ENCODE measurements at regions not wholly inside any gene's neighbourhood (a gene's known extent, or its start where the extent isn't known, plus 50 kb on each side); places are given as distances from the start of the nearest gene placed in this dataset.

GRCh38 chr13:63209330-63210017 lies 1793.8 kb upstream of the PCDH20 start:
- no peak for DNase-seq (ENCODE audit: low spot score)
- CTCF ChIA-PET, result no interaction called here
- no peak for TF ChIP-seq CTCF (conservative IDR thresholded peaks at IDR 0.05; ENCODE audit: low read depth)
- POLR2A ChIA-PET (ENCODE audit: low non-redundant PET), result no interaction called here
- no peak overlapping the region for H3K27ac ChIP-seq

- TF ChIP-seq CTCF (conservative IDR thresholded peaks at IDR 0.05; ENCODE audit: low read depth), result no peak
- no peak for DNase-seq (ENCODE audit: low spot score)
- no peak overlapping the region for H3K27ac ChIP-seq
- ChIA-PET CTCF (no interaction called here), POLR2A (ENCODE audit: low non-redundant PET) (no interaction called here)
Measured at GRCh38 chr13:63208826-63209225, 1793.2 kb upstream of the PCDH20 start.

GRCh38 chr13:63206461-63206860 lies 1790.8 kb upstream of the PCDH20 start:
- CTCF ChIA-PET, result no interaction called here
- POLR2A ChIA-PET (ENCODE audit: low non-redundant PET), result no interaction called here
- no peak for DNase-seq (ENCODE audit: low spot score)
- no peak overlapping the region for H3K27ac ChIP-seq
- no peak for TF ChIP-seq CTCF (conservative IDR thresholded peaks at IDR 0.05; ENCODE audit: low read depth)

GRCh38 chr13:63201493-63201892 lies 1785.8 kb upstream of the PCDH20 start:
- ChIA-PET CTCF (no interaction called here), POLR2A (ENCODE audit: low non-redundant PET) (no interaction called here)
- no peak overlapping the region for H3K27ac ChIP-seq
- no peak for TF ChIP-seq CTCF (conservative IDR thresholded peaks at IDR 0.05; ENCODE audit: low read depth)
- no peak for DNase-seq (ENCODE audit: low spot score)

- DNase-seq (ENCODE audit: low spot score), result no peak
- ChIA-PET POLR2A (ENCODE audit: low non-redundant PET) (no interaction called here), CTCF (no interaction called here)
- no peak overlapping the region for H3K27ac ChIP-seq
- no peak for TF ChIP-seq CTCF (conservative IDR thresholded peaks at IDR 0.05; ENCODE audit: low read depth)
Measured at GRCh38 chr13:63199508-63199907, 1783.9 kb upstream of the PCDH20 start.

- no peak for TF ChIP-seq CTCF (conservative IDR thresholded peaks at IDR 0.05; ENCODE audit: low read depth)
- H3K27ac ChIP-seq, result no peak overlapping the region
- CTCF ChIA-PET, result no interaction called here
- POLR2A ChIA-PET (ENCODE audit: low non-redundant PET), result no interaction called here
- no peak for DNase-seq (ENCODE audit: low spot score)
Measured at GRCh38 chr13:63198071-63198470, 1782.4 kb upstream of the PCDH20 start.

- ChIA-PET POLR2A (ENCODE audit: low non-redundant PET) (no interaction called here), CTCF (no interaction called here)
- no peak overlapping the region for H3K27ac ChIP-seq
- no peak for DNase-seq (ENCODE audit: low spot score)
- no peak for TF ChIP-seq CTCF (conservative IDR thresholded peaks at IDR 0.05; ENCODE audit: low read depth)
Measured at GRCh38 chr13:63195726-63196125, 1780.1 kb upstream of the PCDH20 start.
